Trophoblast cell (in vitro differentiated cells and primary cell): ENCODE measurements at regions not wholly inside any gene's neighbourhood (a gene's known extent, or its start where the extent isn't known, plus 50 kb on each side); places are given as distances from the start of the nearest gene placed in this dataset.

Experiments used
- DNase-seq, 2 donors: peaks; one replicate each; pipeline ENCODE4 v3.0.0-alpha.2; 2016
- H2AFZ ChIP-seq: 2 replicates; pipeline ENCODE4 v1.6.1; 2013; ENCODE audit warnings: low read length, moderate library complexity, mild to moderate bottlenecking; ENCODE audit not compliant: insufficient read depth, poor library complexity
- H2AK5ac ChIP-seq: 2 replicates; pipeline ENCODE4 v1.6.1; 2013; ENCODE audit warnings: mild to moderate bottlenecking, low read length
- H2BK120ac ChIP-seq: 2 replicates; pipeline ENCODE4 v1.6.1; 2013; ENCODE audit warnings: low read length, mild to moderate bottlenecking, moderate library complexity; ENCODE audit not compliant: insufficient read depth, poor library complexity
- H2BK12ac ChIP-seq: 2 replicates; pipeline ENCODE4 v1.6.1; 2013; ENCODE audit warnings: mild to moderate bottlenecking, low read length, moderate library complexity
- H2BK5ac ChIP-seq: 2 replicates; pipeline ENCODE4 v1.6.1; 2013; ENCODE audit warnings: low read length, low read depth, moderate library complexity, mild to moderate bottlenecking; ENCODE audit not compliant: poor library complexity
- H3K14ac ChIP-seq: 2 replicates; pipeline ENCODE4 v1.6.1; 2013; ENCODE audit warnings: mild to moderate bottlenecking, low read length
- H3K18ac ChIP-seq: 2 replicates; pipeline ENCODE4 v1.6.1; 2013; ENCODE audit warnings: mild to moderate bottlenecking, low read length
- H3K23ac ChIP-seq: 2 replicates; pipeline ENCODE4 v1.6.1; 2013; ENCODE audit warnings: low read length
- H3K27ac ChIP-seq: 2 replicates; pipeline ENCODE4 v1.5.1; 2013; ENCODE audit warnings: low read depth, mild to moderate bottlenecking, inconsistent platforms, low read length, moderate library complexity
- H3K27me3 ChIP-seq: 2 replicates; pipeline ENCODE4 v1.6.1; 2013; ENCODE audit warnings: inconsistent platforms, mild to moderate bottlenecking, low read length, moderate library complexity; ENCODE audit not compliant: insufficient read depth
- H3K36me3 ChIP-seq, 2 experiments: 1 replicate in 1 of 2; 2 replicates in 1 of 2; pipeline ENCODE4 v1.6.1; 2013; ENCODE audit warnings: low read length in 2 of 2, mild to moderate bottlenecking in 2 of 2, moderate library complexity in 1 of 2; ENCODE audit not compliant: insufficient read depth in 2 of 2, control insufficient read depth in 1 of 2
- H3K4ac ChIP-seq: 2 replicates; pipeline ENCODE4 v1.6.1; 2013; ENCODE audit warnings: low read depth, mild to moderate bottlenecking, low read length, moderate library complexity
- H3K4me1 ChIP-seq, 2 experiments: 1 replicate in 1 of 2; 2 replicates in 1 of 2; pipeline ENCODE4 v1.6.1; 2013; ENCODE audit warnings: low read length in 2 of 2, mild to moderate bottlenecking in 2 of 2, moderate library complexity in 1 of 2; ENCODE audit not compliant: insufficient read depth in 2 of 2, control insufficient read depth in 1 of 2
- H3K4me2 ChIP-seq: 2 replicates; pipeline ENCODE4 v1.6.1; 2013; ENCODE audit warnings: inconsistent platforms, mild to moderate bottlenecking, low read length, moderate library complexity
- H3K4me3 ChIP-seq: 2 replicates; pipeline ENCODE4 v1.5.1; 2013; ENCODE audit warnings: mild to moderate bottlenecking, low read depth, low read length, inconsistent platforms
- H3K79me1 ChIP-seq: one replicate; pipeline ENCODE4 v1.6.1; 2013; ENCODE audit warnings: low read length
- H3K79me2 ChIP-seq: 2 replicates; pipeline ENCODE4 v1.6.1; 2013; ENCODE audit warnings: low read length, mild to moderate bottlenecking; ENCODE audit not compliant: control insufficient read depth, insufficient read depth, poor library complexity
- H3K9ac ChIP-seq: 2 replicates; pipeline ENCODE4 v1.6.1; 2013; ENCODE audit warnings: mild to moderate bottlenecking, low read length
- H3K9me3 ChIP-seq: 2 replicates; pipeline ENCODE4 v1.6.1; 2013; ENCODE audit warnings: low read depth, mild to moderate bottlenecking, control low read depth, inconsistent platforms, low read length; ENCODE audit not compliant: insufficient read depth
- H4K12ac ChIP-seq: 2 replicates; pipeline ENCODE4 v1.6.1; 2013; ENCODE audit warnings: low read depth, mild to moderate bottlenecking, low read length, moderate library complexity
- H4K8ac ChIP-seq: 2 replicates; pipeline ENCODE4 v1.6.1; 2013; ENCODE audit warnings: low read depth, mild to moderate bottlenecking, low read length, moderate library complexity
- H4K91ac ChIP-seq: one replicate; pipeline ENCODE4 v1.6.1; 2013; ENCODE audit warnings: low read depth, mild to moderate bottlenecking, low read length, moderate library complexity
- WGBS: extraction: QIAGEN DNeasy Blood & Tissue Kit; methylation state at CpG from one replicate; pipeline ENCODE4 v1.1.7; 2013; ENCODE audit warnings: missing lambda C conversion rate; ENCODE audit not compliant: insufficient read length, insufficient coverage; ENCODE audit errors: extremely low coverage; 5-methylcytosine and 5-hydroxymethylcytosine counted together

DNA sequence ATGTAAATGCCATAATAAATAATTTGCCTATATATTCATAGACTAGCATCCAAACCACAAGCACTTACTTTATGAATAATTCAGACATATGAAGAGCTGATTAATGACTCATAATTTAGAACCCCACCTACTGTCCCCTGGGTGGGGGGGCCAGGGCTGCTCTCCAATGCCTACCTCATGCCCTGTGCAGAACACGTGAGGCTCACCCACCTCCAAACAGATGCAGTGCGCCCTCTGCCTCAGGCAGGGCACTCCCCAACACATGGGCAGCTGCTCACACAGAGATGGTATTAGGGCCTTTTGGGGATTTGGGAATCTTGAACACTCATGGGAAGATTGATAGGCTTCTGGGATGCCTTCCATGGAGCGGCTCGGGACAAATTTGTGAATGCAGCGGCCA, 75.1 kb upstream of the INSIG1 start:
- Histone ChIP-seq H2AFZ (no peak overlapping the region), H3K4me3 (no peak overlapping the region), H2BK12ac (no peak overlapping the region), H2BK120ac (no peak overlapping the region), H3K27me3 (no peaks in the 10 kb centered on the region), H2AK5ac (no peak overlapping the region), H3K9ac (no peak overlapping the region), H3K36me3 (no peaks in the 10 kb centered on the region), H2BK5ac (no peak overlapping the region), H3K79me1 (peaks cover 2% of the 10 kb centered on the region), H3K14ac (no peak overlapping the region), H4K91ac (no peak overlapping the region), H3K27ac (no peak overlapping the region), H3K9me3 (no peaks in the 10 kb centered on the region), H4K12ac (no peak overlapping the region), H4K8ac (no peak overlapping the region), H3K4me2 (no peak overlapping the region), H3K18ac (no peak overlapping the region), H3K79me2 (no peaks in the 10 kb centered on the region), H3K23ac (no peak overlapping the region), H3K4ac (no peak overlapping the region), H3K4me1 (peaks cover 6 to 8% of the 10 kb centered on the region in 2 experiments)
- no peak for DNase-seq
- WGBS, result no CpG with 5 or more reads among the region's 5 CpGs

DNA sequence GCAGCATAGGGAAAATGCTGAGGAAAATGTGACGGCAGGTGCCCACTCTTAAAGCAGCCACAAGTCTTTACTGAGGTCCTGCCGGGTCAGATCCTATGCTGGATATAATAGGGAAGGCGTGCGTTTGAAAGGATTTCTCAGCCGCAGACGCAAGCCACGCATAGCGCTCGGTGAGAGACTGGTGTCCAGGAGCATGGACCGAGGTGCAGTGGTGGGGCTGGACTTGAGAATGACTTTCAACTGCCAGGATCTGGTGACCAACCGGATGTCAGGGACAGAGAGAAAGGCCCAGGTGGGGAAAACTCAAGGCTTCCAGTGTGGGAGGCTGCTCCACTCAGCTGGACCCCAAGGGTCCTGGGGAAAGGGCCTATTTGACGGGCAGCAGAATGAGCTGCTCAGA, 74.7 kb upstream of the INSIG1 start:
- Histone ChIP-seq H3K79me1 (peaks cover 2% of the 10 kb centered on the region), H3K4me2 (no peak overlapping the region), H4K8ac (no peak overlapping the region), H2AFZ (no peak overlapping the region), H2BK5ac (no peak overlapping the region), H3K27me3 (no peaks in the 10 kb centered on the region), H3K14ac (no peak overlapping the region), H3K18ac (no peak overlapping the region), H3K79me2 (no peaks in the 10 kb centered on the region), H3K27ac (no peak overlapping the region), H3K23ac (no peak overlapping the region), H3K9me3 (no peaks in the 10 kb centered on the region), H3K9ac (no peak overlapping the region), H2BK120ac (no peak overlapping the region), H4K91ac (no peak overlapping the region), H3K4me3 (no peak overlapping the region), H2AK5ac (no peak overlapping the region), H2BK12ac (no peak overlapping the region), H4K12ac (no peak overlapping the region), H3K4me1 (peaks cover 9 to 12% of the 10 kb centered on the region in 2 experiments), H3K36me3 (no peaks in the 10 kb centered on the region), H3K4ac (no peak overlapping the region)
- no peak for DNase-seq
- WGBS, result no CpG with 5 or more reads among the region's 12 CpGs

DNA sequence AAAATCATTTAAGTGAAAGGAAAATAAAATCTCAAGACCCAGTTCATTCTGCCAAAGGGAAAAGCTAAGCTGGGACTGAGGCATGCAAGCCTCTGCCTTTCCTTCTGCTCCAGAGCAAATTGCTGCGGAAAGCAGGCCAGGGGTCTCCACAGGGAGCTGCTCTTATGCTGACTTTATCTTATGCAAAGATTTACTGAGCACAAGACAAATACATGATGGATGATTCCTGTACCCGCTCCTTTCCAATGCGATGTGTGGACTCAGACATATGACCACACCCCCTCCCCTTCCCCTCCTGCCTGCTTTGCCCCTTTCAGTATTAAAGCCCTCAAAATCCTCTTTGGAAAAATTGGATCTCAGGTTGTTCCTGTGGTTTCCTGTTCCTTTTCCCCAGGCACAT, 74.2 kb upstream of the INSIG1 start:
- Histone ChIP-seq H3K79me1 (peaks cover 2% of the 10 kb centered on the region), H3K4ac (no peak overlapping the region), H4K12ac (no peak overlapping the region), H3K18ac (no peak overlapping the region), H2BK12ac (no peak overlapping the region), H3K27ac (no peak overlapping the region), H3K4me1 (peaks cover 14 to 17% of the 10 kb centered on the region in 2 experiments), H2BK120ac (no peak overlapping the region), H2AK5ac (no peak overlapping the region), H3K27me3 (no peaks in the 10 kb centered on the region), H4K8ac (no peak overlapping the region), H3K36me3 (no peaks in the 10 kb centered on the region), H3K4me2 (no peak overlapping the region), H2BK5ac (no peak overlapping the region), H3K14ac (no peak overlapping the region), H2AFZ (no peak overlapping the region), H3K9me3 (no peaks in the 10 kb centered on the region), H3K4me3 (no peak overlapping the region), H3K23ac (no peak overlapping the region), H4K91ac (no peak overlapping the region), H3K79me2 (no peaks in the 10 kb centered on the region), H3K9ac (no peak overlapping the region)
- WGBS, result no CpG with 5 or more reads among the region's 3 CpGs
- no peak for DNase-seq

DNA sequence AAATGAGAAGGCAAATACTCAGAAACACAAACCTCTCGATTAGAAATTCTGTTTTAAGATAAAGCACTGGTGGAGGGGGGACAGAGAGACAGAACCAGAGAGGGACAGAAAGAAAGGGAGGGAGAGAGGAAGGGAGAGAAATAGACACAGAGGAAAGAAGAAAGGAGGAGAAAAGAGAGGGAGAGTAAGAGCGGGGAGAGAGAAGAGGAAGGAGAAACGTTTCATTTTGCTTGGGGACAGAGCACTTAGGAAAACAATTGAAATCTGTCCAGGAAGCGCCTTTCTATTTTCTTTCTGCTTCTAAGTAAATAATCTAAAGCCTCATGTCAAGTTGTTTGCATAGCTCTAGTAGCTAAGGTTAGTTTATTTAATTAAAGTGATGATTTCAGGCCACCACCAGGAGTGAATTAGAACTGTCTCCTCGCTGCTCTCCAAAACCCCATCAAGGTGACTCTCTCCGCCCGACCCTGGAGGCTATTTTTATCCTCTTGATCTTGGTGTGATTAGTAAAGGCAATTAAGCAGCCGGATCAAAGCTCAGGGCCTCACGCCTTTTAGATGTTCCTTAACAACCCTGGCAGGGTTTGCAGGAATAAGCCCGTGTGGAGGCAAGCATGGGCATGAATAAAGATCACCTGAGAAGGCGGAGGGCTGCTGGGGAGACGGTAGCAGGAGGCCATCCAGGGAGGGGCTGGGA, 73.4 kb upstream of the INSIG1 start:
- no peaks in the 10 kb centered on the region for H3K9me3 ChIP-seq

More for the DNA sequence above, 73.4 kb upstream of the INSIG1 start:
- H4K8ac ChIP-seq, result no peak overlapping the region
- H2AFZ ChIP-seq, result no peak overlapping the region
- WGBS, result no CpG with 5 or more reads among the region's 12 CpGs
- H3K18ac ChIP-seq, result no peak overlapping the region
- H4K91ac ChIP-seq, result no peak overlapping the region
- no peak for DNase-seq
- H3K27me3 ChIP-seq, result no peaks in the 10 kb centered on the region
- H3K36me3 ChIP-seq, result no peaks in the 10 kb centered on the region
- peaks cover 6% of the 10 kb centered on the region for H3K79me1 ChIP-seq
- no peak overlapping the region for H3K4me2 ChIP-seq
- H2AK5ac ChIP-seq, result no peak overlapping the region
- no peak overlapping the region for H3K4ac ChIP-seq
- H2BK5ac ChIP-seq, result no peak overlapping the region
- H3K79me2 ChIP-seq, result no peaks in the 10 kb centered on the region
- no peak overlapping the region for H3K27ac ChIP-seq
- H2BK120ac ChIP-seq, result no peak overlapping the region
- H4K12ac ChIP-seq, result no peak overlapping the region
- no peak overlapping the region for H3K9ac ChIP-seq
- no peak overlapping the region for H3K4me3 ChIP-seq
- H3K23ac ChIP-seq, result no peak overlapping the region
- no peak overlapping the region for H3K14ac ChIP-seq
- H2BK12ac ChIP-seq, result no peak overlapping the region
- H3K4me1 ChIP-seq, result peaks cover 18 to 23% of the 10 kb centered on the region in 2 experiments
